ENCODE measurements at regions not wholly inside any gene's neighbourhood (a gene's known extent, or its start where the extent isn't known, plus 50 kb on each side); places are given as distances from the start of the nearest gene placed in this dataset.

DNA sequence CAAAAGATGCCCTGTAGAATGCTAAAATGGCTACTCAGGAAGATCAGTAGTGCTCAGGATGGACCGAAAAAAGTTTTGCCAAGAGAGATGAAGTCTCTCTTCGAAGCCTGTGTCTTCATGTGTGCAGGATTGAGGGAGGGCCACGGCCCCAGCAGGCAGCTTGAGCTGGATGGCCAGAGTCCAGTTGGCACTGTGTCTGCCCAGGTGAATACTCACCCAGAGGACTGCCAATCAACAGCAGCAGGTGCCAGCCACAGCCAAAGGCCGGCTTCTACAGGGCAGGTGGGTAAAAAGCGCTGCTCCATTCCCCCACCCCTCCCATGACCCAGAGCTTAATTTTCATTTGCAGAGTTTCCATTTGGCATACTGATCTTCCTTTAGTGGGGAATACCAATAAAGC is 287.9 kb upstream of the ZNF608 start:
- DNase-seq (ENCODE audit: low read depth), result no peak
- TF ChIP-seq, protein P1, sequence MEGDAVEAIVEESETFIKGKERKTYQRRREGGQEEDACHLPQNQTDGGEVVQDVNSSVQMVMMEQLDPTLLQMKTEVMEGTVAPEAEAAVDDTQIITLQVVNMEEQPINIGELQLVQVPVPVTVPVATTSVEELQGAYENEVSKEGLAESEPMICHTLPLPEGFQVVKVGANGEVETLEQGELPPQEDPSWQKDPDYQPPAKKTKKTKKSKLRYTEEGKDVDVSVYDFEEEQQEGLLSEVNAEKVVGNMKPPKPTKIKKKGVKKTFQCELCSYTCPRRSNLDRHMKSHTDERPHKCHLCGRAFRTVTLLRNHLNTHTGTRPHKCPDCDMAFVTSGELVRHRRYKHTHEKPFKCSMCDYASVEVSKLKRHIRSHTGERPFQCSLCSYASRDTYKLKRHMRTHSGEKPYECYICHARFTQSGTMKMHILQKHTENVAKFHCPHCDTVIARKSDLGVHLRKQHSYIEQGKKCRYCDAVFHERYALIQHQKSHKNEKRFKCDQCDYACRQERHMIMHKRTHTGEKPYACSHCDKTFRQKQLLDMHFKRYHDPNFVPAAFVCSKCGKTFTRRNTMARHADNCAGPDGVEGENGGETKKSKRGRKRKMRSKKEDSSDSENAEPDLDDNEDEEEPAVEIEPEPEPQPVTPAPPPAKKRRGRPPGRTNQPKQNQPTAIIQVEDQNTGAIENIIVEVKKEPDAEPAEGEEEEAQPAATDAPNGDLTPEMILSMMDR (IDR thresholded peaks at IDR 0.05; ENCODE audit: insufficient read depth, low read depth, low read length), result no peak
- H3K4me3 ChIP-seq (ENCODE audit: low read depth, low read length), result no peak overlapping the region

DNA sequence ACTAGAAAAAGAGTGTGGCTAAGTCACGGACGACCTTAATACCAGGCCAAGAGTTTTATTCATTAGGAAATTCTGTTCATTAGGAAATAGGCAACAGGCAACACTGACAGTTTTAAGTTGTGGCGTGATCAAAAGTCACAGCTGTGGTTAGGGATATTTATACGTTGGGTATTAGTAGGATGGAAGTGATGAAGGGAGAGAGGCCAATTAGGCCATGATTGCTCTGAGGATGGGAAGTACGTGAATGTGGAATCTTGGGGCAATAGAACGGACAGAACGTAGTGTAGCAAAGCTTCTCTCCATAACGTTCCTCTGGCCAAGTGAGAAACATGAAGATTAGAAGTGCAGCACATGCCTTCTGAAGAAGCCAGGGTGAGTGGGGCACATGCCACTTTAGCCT is 290.1 kb upstream of the ZNF608 start:
- TF ChIP-seq, protein P1 (IDR thresholded peaks at IDR 0.05; ENCODE audit: insufficient read depth, low read depth, low read length), result no peak
- DNase-seq (ENCODE audit: low read depth), result no peak

DNA sequence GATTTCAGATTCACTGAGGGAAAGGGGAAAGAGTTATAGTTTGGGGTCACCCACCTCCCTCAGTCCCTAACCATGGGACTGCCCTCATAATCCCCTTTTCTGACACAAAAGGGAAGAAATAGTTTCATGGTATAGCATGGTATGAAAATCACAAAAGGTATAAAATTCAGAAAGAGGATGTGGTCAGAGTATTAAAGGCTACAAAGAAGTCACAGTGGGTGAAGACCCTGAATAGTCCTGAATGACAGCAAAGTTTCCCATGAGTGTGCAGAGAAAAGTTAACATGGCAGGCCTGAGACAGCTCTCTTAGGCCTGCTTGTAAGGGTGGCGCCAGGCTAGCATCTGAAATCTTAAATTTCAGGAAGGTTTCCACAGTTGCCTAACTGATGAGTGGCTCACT is 290.6 kb upstream of the ZNF608 start:
- H3K4me3 ChIP-seq (ENCODE audit: low read depth, low read length), result no peak overlapping the region
- TF ChIP-seq, protein P1 (IDR thresholded peaks at IDR 0.05; ENCODE audit: insufficient read depth, low read depth, low read length), result no peak
- no peak for DNase-seq (ENCODE audit: low read depth)

More for the DNA sequence above, 290.1 kb upstream of the ZNF608 start:
- no peak overlapping the region for H3K4me3 ChIP-seq (ENCODE audit: low read depth, low read length)

DNA sequence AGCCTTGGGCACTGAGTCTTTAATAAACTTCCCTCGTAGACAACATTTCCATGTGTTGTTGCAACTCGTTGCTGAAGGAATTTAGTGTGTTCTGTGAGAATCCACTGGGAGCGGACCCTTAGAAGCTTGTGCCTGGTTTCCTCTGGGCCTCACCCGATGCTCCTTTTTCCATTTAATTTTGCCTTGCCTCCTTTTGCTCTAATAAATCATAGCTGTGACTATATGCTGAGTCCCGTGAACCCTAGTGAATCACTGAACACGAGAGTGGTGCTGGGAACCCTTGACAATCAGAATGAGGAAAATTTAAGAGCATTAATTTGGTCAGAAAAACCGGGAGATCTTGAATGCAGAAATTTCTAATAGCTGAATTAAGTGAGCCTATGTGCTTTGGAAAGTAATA is 291.1 kb upstream of the ZNF608 start:
- TF ChIP-seq, protein P1 (IDR thresholded peaks at IDR 0.05; ENCODE audit: insufficient read depth, low read depth, low read length), result no peak
- DNase-seq (ENCODE audit: low read depth), result no peak
- no peak overlapping the region for H3K4me3 ChIP-seq (ENCODE audit: low read depth, low read length)

DNA sequence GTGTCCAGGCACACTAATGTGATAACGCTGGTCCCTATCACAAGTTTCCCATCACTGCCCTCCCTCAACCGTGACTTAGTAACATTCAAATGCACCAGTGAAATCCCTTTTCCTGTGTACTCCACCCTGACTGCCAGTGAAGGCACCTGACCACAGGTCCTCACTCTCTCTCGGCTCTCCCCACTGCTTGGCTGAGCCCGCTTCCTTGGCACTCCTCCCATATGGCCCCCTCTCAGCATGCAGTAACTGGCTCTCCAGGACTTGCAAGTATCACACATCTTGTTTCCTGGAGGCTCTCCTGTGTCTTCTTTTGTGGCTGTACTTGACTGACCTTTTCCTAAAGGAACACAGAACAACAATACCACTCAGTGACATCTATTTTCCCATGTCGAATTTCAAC is 292.0 kb upstream of the ZNF608 start:
- no peak overlapping the region for H3K4me3 ChIP-seq (ENCODE audit: low read depth, low read length)
- TF ChIP-seq, protein P1 (IDR thresholded peaks at IDR 0.05; ENCODE audit: insufficient read depth, low read depth, low read length), result no peak
- no peak for DNase-seq (ENCODE audit: low read depth)

DNA sequence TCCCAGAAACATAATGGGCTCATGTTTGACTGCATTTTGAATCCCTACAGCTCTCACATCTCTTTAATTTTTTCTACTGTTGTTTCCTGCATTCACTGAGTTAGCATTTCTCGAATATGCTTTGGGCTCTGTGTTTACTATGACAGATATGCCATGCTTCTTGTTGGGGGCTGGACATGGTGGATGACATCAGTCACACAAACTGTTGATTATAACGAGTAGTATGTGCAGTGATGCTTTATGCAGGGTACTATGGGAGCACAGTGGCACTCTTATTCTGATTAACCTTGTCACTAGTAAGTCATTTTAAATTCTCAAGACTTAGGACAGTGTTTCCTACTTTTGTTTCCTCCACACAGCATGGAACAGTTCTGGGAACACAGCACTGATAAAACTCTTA is 295.4 kb upstream of the ZNF608 start:
- no peak for DNase-seq (ENCODE audit: low read depth)
- no peak overlapping the region for H3K4me3 ChIP-seq (ENCODE audit: low read depth, low read length)
- TF ChIP-seq, protein P1 (IDR thresholded peaks at IDR 0.05; ENCODE audit: insufficient read depth, low read depth, low read length), result no peak

DNA sequence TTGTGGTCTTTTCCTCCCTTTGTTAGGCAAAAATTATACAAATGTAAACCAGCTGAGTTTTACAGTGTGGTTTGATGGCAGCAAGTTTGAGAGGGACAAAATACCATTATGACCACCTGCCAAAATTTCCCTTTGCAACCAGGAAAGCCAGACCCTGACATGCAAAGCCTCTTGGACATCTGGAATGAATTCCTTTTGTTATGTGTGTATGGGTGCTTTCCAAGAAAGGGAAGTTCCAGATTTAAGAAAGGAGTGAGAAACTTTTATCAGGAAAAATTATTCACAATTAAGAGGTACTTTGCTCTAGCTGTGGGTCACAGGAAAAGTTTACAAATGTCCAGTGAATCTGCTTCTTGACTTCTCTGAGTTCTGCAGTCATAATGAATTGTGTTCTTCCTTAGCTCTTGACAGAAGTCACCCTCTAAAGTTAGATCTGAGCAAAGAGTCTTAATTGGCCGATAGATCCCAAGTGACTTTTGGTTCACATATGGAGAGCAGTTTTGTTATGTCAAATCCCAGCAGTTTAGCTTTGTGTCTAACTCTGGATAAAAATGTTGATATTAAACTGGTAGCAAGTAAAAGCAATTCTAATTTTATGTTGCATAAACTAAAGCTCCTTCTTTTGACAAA is 295.9 kb upstream of the ZNF608 start:
- DNase-seq (ENCODE audit: low read depth), result no peak
- TF ChIP-seq, protein P1 (IDR thresholded peaks at IDR 0.05; ENCODE audit: insufficient read depth, low read depth, low read length), result no peak

More for the DNA sequence above, 295.9 kb upstream of the ZNF608 start:
- no peak overlapping the region for H3K4me3 ChIP-seq (ENCODE audit: low read depth, low read length)

Measured in fibroblast of villous mesenchyme (primary cell).